H1 (cell line): ENCODE measurements at regions not wholly inside any gene's neighbourhood (a gene's known extent, or its start where the extent isn't known, plus 50 kb on each side); places are given as distances from the start of the nearest gene placed in this dataset.

ENCODE experiments used
- CTCF ChIA-PET: fragments of 300-600 bp; sonication (Branson Sonifier 250); formaldehyde crosslinking; loops from one replicate; lab custom pipeline; 2021; ENCODE audit not compliant: partially characterized antibody; lab: Charles Lee
- POLR2A ChIA-PET: fragments of 300-600 bp; sonication (Branson Sonifier 250); formaldehyde crosslinking; loops from one replicate; lab custom pipeline; 2021; ENCODE audit warnings: inconsistent platforms; ENCODE audit not compliant: partially characterized antibody; lab: Charles Lee
- DNase-seq, 2 experiments: peaks; one replicate each; pipeline versions ENCODE4 v3.0.0 to v3.0.0-alpha.2; 2010 to 2022; ENCODE audit warnings: low spot score in 2 of 2, low read depth in 1 of 2, mixed read lengths in 1 of 2
- FAIRE-seq: peaks from 2 replicates; lab custom pipeline; 2011; peaks lifted over from hg19 to GRCh38; lab: Jason Lieb, UNC
- H2AFZ ChIP-seq: 2 replicates; pipeline ENCODE4 v1.8.1; 2012; ENCODE audit warnings: low read length, inconsistent platforms
- H2AK5ac ChIP-seq: 2 replicates; pipeline ENCODE4 v1.6.1; 2013; ENCODE audit warnings: low read depth, low read length
- H2BK120ac ChIP-seq: replicated peaks from 2 replicates; pipeline ENCODE3; 2013; ENCODE audit warnings: low read depth, low read length, inconsistent platforms
- H2BK12ac ChIP-seq: 2 replicates; pipeline ENCODE4 v1.6.1; 2013; ENCODE audit warnings: low read depth, low read length
- H2BK15ac ChIP-seq: 2 replicates; pipeline ENCODE4 v1.6.1; 2013; ENCODE audit warnings: low read length
- H2BK20ac ChIP-seq: 2 replicates; pipeline ENCODE4 v1.6.1; 2013; ENCODE audit warnings: low read length
- H2BK5ac ChIP-seq: 2 replicates; pipeline ENCODE4 v1.6.1; 2013; ENCODE audit warnings: low read depth, low read length
- H3K14ac ChIP-seq: 2 replicates; pipeline ENCODE4 v1.6.1; 2013; ENCODE audit warnings: inconsistent platforms; ENCODE audit not compliant: insufficient read length
- H3K18ac ChIP-seq: 2 replicates; pipeline ENCODE4 v1.6.1; 2013; ENCODE audit warnings: low read length; ENCODE audit errors: extremely low read depth
- H3K23ac ChIP-seq: 2 replicates; pipeline ENCODE4 v1.6.1; 2013; ENCODE audit warnings: inconsistent platforms; ENCODE audit not compliant: insufficient read length
- H3K23me2 ChIP-seq: 2 replicates; pipeline ENCODE4 v1.6.1; 2013; ENCODE audit warnings: low read depth, low read length
- H3K27ac ChIP-seq: 2 replicates; pipeline ENCODE4 v1.6.1; 2011; ENCODE audit warnings: low read depth, low read length, inconsistent platforms
- H3K27me3 ChIP-seq, 4 experiments: replicated peaks in 1 of 4; 1 replicate in 1 of 4; 2 replicates in 3 of 4; pipeline versions ENCODE4 v1.6.1 to v1.8.1; 2011 to 2013; ENCODE audit warnings: low read length in 3 of 4, mild to moderate bottlenecking in 3 of 4, inconsistent platforms in 2 of 4, mixed read lengths in 2 of 4, moderate library complexity in 1 of 4; ENCODE audit not compliant: control insufficient read depth in 3 of 4, insufficient read depth in 3 of 4; ENCODE audit errors: extremely low read depth in 1 of 4
- H3K36me3 ChIP-seq, 4 experiments: 2 replicates each; pipeline versions ENCODE4 v1.6.1 to v1.8.1; 2011 to 2013; ENCODE audit warnings: mild to moderate bottlenecking in 4 of 4, low read length in 3 of 4, moderate library complexity in 2 of 4, control low read depth in 1 of 4, inconsistent platforms in 1 of 4; ENCODE audit not compliant: insufficient read depth in 4 of 4, control insufficient read depth in 2 of 4
- H3K4ac ChIP-seq: replicated peaks from 2 replicates; pipeline ENCODE3; 2013; ENCODE audit warnings: low read length, low read depth, mixed read lengths, inconsistent platforms; ENCODE audit not compliant: insufficient read length
- H3K4me1 ChIP-seq, 4 experiments: replicated peaks in 1 of 4; 1 replicate in 1 of 4; 2 replicates in 3 of 4; pipeline versions ENCODE4 v1.6.1 to v1.8.1; 2011 to 2013; ENCODE audit warnings: low read length in 3 of 4, inconsistent platforms in 2 of 4, mixed read lengths in 1 of 4; ENCODE audit not compliant: insufficient read depth in 4 of 4, control insufficient read depth in 3 of 4
- H3K4me2 ChIP-seq, 2 experiments: 2 replicates each; pipeline versions ENCODE4 v1.6.1 to v1.8.1; 2011 to 2013; ENCODE audit warnings: low read depth in 2 of 2, low read length in 2 of 2, control low read depth in 1 of 2, inconsistent platforms in 1 of 2, mild to moderate bottlenecking in 1 of 2; ENCODE audit not compliant: insufficient read depth in 1 of 2
- H3K4me3 ChIP-seq, 4 experiments: fragments of 200-600, 300-600 bp in 1 of 4; sonication (generic), shearing (Covaris generic), sonication (Bioruptor Twin) in 1 of 4; 2 replicates each; pipeline versions ENCODE4 v1.5.1 to v1.8.1; 2011 to 2016; ENCODE audit warnings: low read length in 4 of 4, low read depth in 3 of 4, control low read depth in 2 of 4, inconsistent platforms in 2 of 4, mild to moderate bottlenecking in 2 of 4, mixed read lengths in 1 of 4, moderate library complexity in 1 of 4; ENCODE audit not compliant: insufficient read depth in 2 of 4; ENCODE audit errors: extremely low read depth in 1 of 4
- H3K56ac ChIP-seq: replicated peaks from 2 replicates; pipeline ENCODE3; 2013; ENCODE audit warnings: low read depth, mild to moderate bottlenecking, mixed read lengths, low read length, inconsistent platforms; ENCODE audit not compliant: insufficient read length
- H3K79me1 ChIP-seq: 2 replicates; pipeline ENCODE4 v1.6.1; 2013; ENCODE audit warnings: low read depth, low read length, control low read depth
- H3K79me2 ChIP-seq, 2 experiments: 2 replicates each; pipeline versions ENCODE4 v1.6.1 to v1.8.1; 2012 to 2013; ENCODE audit warnings: low read length in 2 of 2, mild to moderate bottlenecking in 2 of 2, inconsistent platforms in 1 of 2; ENCODE audit not compliant: insufficient read depth in 2 of 2, control insufficient read depth in 1 of 2
- H3K9ac ChIP-seq, 4 experiments: replicated peaks in 1 of 4; 1 replicate in 1 of 4; 2 replicates in 3 of 4; pipeline versions ENCODE4 v1.6.1 to v1.8.1; 2011 to 2013; ENCODE audit warnings: low read depth in 3 of 4, low read length in 3 of 4, control low read depth in 2 of 4, mild to moderate bottlenecking in 2 of 4, moderate library complexity in 2 of 4, inconsistent platforms in 1 of 4; ENCODE audit errors: extremely low read depth in 1 of 4
- H3K9me3 ChIP-seq, 2 experiments: 2 replicates each; pipeline versions ENCODE4 v1.6.1 to v1.8.1; 2012 to 2013; ENCODE audit warnings: mild to moderate bottlenecking in 2 of 2, moderate library complexity in 2 of 2, control low read depth in 1 of 2, inconsistent platforms in 1 of 2, low read depth in 1 of 2, low read length in 1 of 2, mixed read lengths in 1 of 2; ENCODE audit not compliant: insufficient read depth in 2 of 2
- H4K20me1 ChIP-seq, 2 experiments: replicated peaks in 1 of 2; 2 replicates each; pipeline versions ENCODE3 to v1.8.1; 2011 to 2013; ENCODE audit warnings: inconsistent platforms in 2 of 2, low read length in 2 of 2, mild to moderate bottlenecking in 1 of 2; ENCODE audit not compliant: insufficient read depth in 2 of 2, control insufficient read depth in 1 of 2
- H4K5ac ChIP-seq: 2 replicates; pipeline ENCODE4 v1.6.1; 2013; ENCODE audit warnings: low read length, low read depth, mixed read lengths, inconsistent platforms; ENCODE audit not compliant: insufficient read length
- H4K8ac ChIP-seq: 2 replicates; pipeline ENCODE4 v1.8.0; 2013; ENCODE audit warnings: mild to moderate bottlenecking, moderate library complexity, low read length, inconsistent platforms; ENCODE audit not compliant: insufficient read depth; ENCODE audit errors: extremely low read depth
- H4K91ac ChIP-seq: replicated peaks from 2 replicates; pipeline ENCODE3; 2013; ENCODE audit warnings: low read length, mixed read lengths, inconsistent platforms; ENCODE audit not compliant: insufficient read length
- BRCA1 ChIP-seq: IDR thresholded peaks from 2 replicates; pipeline ENCODE4 v1.6.1; 2012; ENCODE audit warnings: low read depth, low read length, improper control_type of control experiment
- CBX5 ChIP-seq: fragments of 300-800, 300-1000 bp; sonication (generic); IDR thresholded peaks from 2 replicates; pipeline ENCODE4 v1.7.1; 2016; ENCODE audit warnings: antibody characterized with exemption, low read length, low read depth
- CBX8 ChIP-seq: fragments of 300-800, 300-1000 bp; sonication (generic); IDR thresholded peaks from 2 replicates; pipeline ENCODE4 v1.7.1; 2016; ENCODE audit warnings: low read depth, low read length, borderline replicate concordance
- CEBPB ChIP-seq: IDR thresholded peaks from 2 replicates; pipeline ENCODE4 v1.6.1; 2012; ENCODE audit warnings: low read depth, low read length
- CHD1 ChIP-seq: IDR thresholded peaks from 2 replicates; pipeline ENCODE4 v1.6.1; 2012; ENCODE audit warnings: low read depth, low read length, improper control_type of control experiment
- E2F6 ChIP-seq: IDR thresholded peaks from 2 replicates; pipeline ENCODE4 v1.6.1; 2012; ENCODE audit warnings: inconsistent platforms
- EZH2 ChIP-seq: fragments of 200-600 bp; sonication (generic); IDR thresholded peaks from 2 replicates; pipeline ENCODE4 v1.7.1; 2012; ENCODE audit warnings: low read depth, mild to moderate bottlenecking, moderate library complexity, low read length, inconsistent platforms; ENCODE audit not compliant: severe bottlenecking
- HDAC2 ChIP-seq, 2 experiments: fragments of 300-600 bp in 1 of 2; sonication (generic) in 1 of 2; IDR thresholded peaks; 2 replicates each; pipeline ENCODE4 v1.6.1; 2011 to 2012; ENCODE audit warnings: low read depth in 2 of 2, low read length in 2 of 2, mild to moderate bottlenecking in 2 of 2, moderate library complexity in 2 of 2, borderline replicate concordance in 1 of 2, inconsistent platforms in 1 of 2
- HDAC6 ChIP-seq: IDR thresholded peaks from one replicate; pipeline ENCODE4 v1.7.1; 2012; ENCODE audit warnings: low read depth, mild to moderate bottlenecking, inconsistent platforms, low read length, moderate library complexity
- JUN ChIP-seq: IDR thresholded peaks from 2 replicates; pipeline ENCODE4 v1.6.1; 2011; ENCODE audit warnings: low read depth, mild to moderate bottlenecking, improper control_type of control experiment, low read length
- JUND ChIP-seq: IDR thresholded peaks from 2 replicates; pipeline ENCODE4 v1.6.1; 2011; ENCODE audit warnings: mild to moderate bottlenecking, improper control_type of control experiment, low read length
- POU5F1 ChIP-seq: IDR thresholded peaks from 2 replicates; pipeline ENCODE4 v1.6.1; 2011; ENCODE audit warnings: low read depth, mild to moderate bottlenecking, low read length, moderate library complexity
- SIX5 ChIP-seq: IDR thresholded peaks from 2 replicates; pipeline ENCODE4 v1.6.1; 2011; ENCODE audit warnings: mild to moderate bottlenecking, low read depth, low read length
- TBP ChIP-seq: IDR thresholded peaks from 2 replicates; pipeline ENCODE4 v1.6.1; 2011; ENCODE audit warnings: low read depth, low read length, improper control_type of control experiment
- ZNF274 ChIP-seq: IDR thresholded peaks from 2 replicates; pipeline ENCODE4 v1.7.0; 2012; ENCODE audit warnings: low read length, borderline replicate concordance; ENCODE audit errors: extremely low read depth
- WGBS, 2 experiments: shearing (Covaris generic) in 1 of 2; methylation state at CpG; one replicate each; pipeline versions ENCODE4 v1.1.6 to v1.1.7; 2013 to 2015; ENCODE audit warnings: low lambda C conversion rate in 2 of 2, mixed read lengths in 2 of 2, inconsistent platforms in 1 of 2, low coverage in 1 of 2, missing lambda C conversion rate in 1 of 2; ENCODE audit not compliant: insufficient replicate concordance in 2 of 2, insufficient coverage in 1 of 2, insufficient read length in 1 of 2; ENCODE audit errors: extremely low coverage in 1 of 2, missing lambda C conversion rate in 1 of 2; 5-methylcytosine and 5-hydroxymethylcytosine counted together

GRCh38 chr5:112663146-112663545, 74.5 kb upstream of the APC start:
- H3K4ac ChIP-seq, result no peak overlapping the region
- H3K4me3 ChIP-seq, result no peak overlapping the region
- H4K91ac ChIP-seq, result no peak overlapping the region
- H2BK12ac ChIP-seq, result no peak overlapping the region
- no peaks in the 10 kb centered on the region for H3K79me2 ChIP-seq
- H2BK5ac ChIP-seq, result no peak overlapping the region
- POLR2A ChIA-PET, result no interaction called here
- H3K18ac ChIP-seq, result no peak overlapping the region
- no peaks in the 10 kb centered on the region for H3K23me2 ChIP-seq
- no peak overlapping the region for H3K56ac ChIP-seq
- no peaks in the 10 kb centered on the region for H3K36me3 ChIP-seq
- DNase-seq (no peak), FAIRE-seq (no peak)
- H3K4me1 ChIP-seq, result no peaks in the 10 kb centered on the region
- no peak overlapping the region for H3K14ac ChIP-seq
- no peak overlapping the region for H3K4me2 ChIP-seq
- H2BK120ac ChIP-seq, result no peak overlapping the region
- no peaks in the 10 kb centered on the region for H3K79me1 ChIP-seq
- H3K27ac ChIP-seq, result no peak overlapping the region
- no peak overlapping the region for H2AK5ac ChIP-seq
- no peak overlapping the region for H2AFZ ChIP-seq
- CTCF ChIA-PET, result interaction anchor here (1.0 kb wide), 1 partner anchor 13 kb away, joined by 3 read pairs; no protein-coding TSS in a partner anchor
- no peak overlapping the region for H4K5ac ChIP-seq
- no peak overlapping the region for H3K9ac ChIP-seq
- H2BK15ac ChIP-seq, result no peak overlapping the region
- no peak overlapping the region for H2BK20ac ChIP-seq
- H4K20me1 ChIP-seq, result no peaks in the 10 kb centered on the region
- no peaks in the 10 kb centered on the region for H3K9me3 ChIP-seq
- no peaks in the 10 kb centered on the region for H3K27me3 ChIP-seq
- H3K23ac ChIP-seq, result no peak overlapping the region
- no peak for TF ChIP-seq ZNF274
- no peak for TF ChIP-seq CHD1
- TF ChIP-seq TBP, result no peak
- no peak for TF ChIP-seq BRCA1
- no peak for TF ChIP-seq EZH2
- no peak for TF ChIP-seq POU5F1
- TF ChIP-seq CBX5, result no peak
- no peak for TF ChIP-seq CBX8
- no peak for TF ChIP-seq CEBPB
- TF ChIP-seq JUND, result no peak
- no peak for TF ChIP-seq HDAC2 (IDR thresholded peaks at IDR 0.05; ENCODE audit: borderline replicate concordance in 1 of 2, low read depth in 2 of 2, low read length in 2 of 2)
- TF ChIP-seq HDAC6, result no peak
- TF ChIP-seq SIX5, result no peak
- no peak for TF ChIP-seq JUN
- no peak for TF ChIP-seq E2F6
- no peak overlapping the region for H4K8ac ChIP-seq
- 88% methylated on average over 3 of the region's 3 CpGs; no CpG with 5 or more reads in 1 of the 2 experiments for WGBS, 2 experiments
